Gastrocnemius medialis (tissue), 4 donors: ENCODE measurements at regions not wholly inside any gene's neighbourhood (a gene's known extent, or its start where the extent isn't known, plus 50 kb on each side); places are given as distances from the start of the nearest gene placed in this dataset.

Experiments
- POLR2A ChIP-seq, 2 donors: fragments of 450-650 bp; IDR thresholded peaks; one replicate each; pipeline ENCODE4 v1.6.1; 2017; ENCODE audit warnings: antibody characterized with exemption in 2 of 2, mild to moderate bottlenecking in 2 of 2, moderate library complexity in 2 of 2
- TF ChIP-seq, protein P1 (sequence below), 5 experiments: fragments of 450-650 bp in 3 of 5; fragments of 200-600 bp in 2 of 5; sonication (generic) in 2 of 5; IDR thresholded peaks in 4 of 5; conservative IDR thresholded peaks in 1 of 5; 1 replicate in 4 of 5; 2 replicates in 1 of 5; pipeline ENCODE4 v1.5.1; 2016 to 2019; ENCODE audit warnings: antibody characterized with exemption in 5 of 5, mild to moderate bottlenecking in 3 of 5, moderate library complexity in 3 of 5

- TF ChIP-seq, protein P1, sequence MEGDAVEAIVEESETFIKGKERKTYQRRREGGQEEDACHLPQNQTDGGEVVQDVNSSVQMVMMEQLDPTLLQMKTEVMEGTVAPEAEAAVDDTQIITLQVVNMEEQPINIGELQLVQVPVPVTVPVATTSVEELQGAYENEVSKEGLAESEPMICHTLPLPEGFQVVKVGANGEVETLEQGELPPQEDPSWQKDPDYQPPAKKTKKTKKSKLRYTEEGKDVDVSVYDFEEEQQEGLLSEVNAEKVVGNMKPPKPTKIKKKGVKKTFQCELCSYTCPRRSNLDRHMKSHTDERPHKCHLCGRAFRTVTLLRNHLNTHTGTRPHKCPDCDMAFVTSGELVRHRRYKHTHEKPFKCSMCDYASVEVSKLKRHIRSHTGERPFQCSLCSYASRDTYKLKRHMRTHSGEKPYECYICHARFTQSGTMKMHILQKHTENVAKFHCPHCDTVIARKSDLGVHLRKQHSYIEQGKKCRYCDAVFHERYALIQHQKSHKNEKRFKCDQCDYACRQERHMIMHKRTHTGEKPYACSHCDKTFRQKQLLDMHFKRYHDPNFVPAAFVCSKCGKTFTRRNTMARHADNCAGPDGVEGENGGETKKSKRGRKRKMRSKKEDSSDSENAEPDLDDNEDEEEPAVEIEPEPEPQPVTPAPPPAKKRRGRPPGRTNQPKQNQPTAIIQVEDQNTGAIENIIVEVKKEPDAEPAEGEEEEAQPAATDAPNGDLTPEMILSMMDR (IDR thresholded peaks at IDR 0.05 in 4 of 5, conservative IDR thresholded peaks at IDR 0.05 in 1 of 5): no peak
- no peak for TF ChIP-seq POLR2A (IDR thresholded peaks at IDR 0.05)
Measured at GRCh38 chr14:46499521-46499920, 152.1 kb downstream of the RPL10L start.
